GM12864 (cell line): ENCODE measurements at regions not wholly inside any gene's neighbourhood (a gene's known extent, or its start where the extent isn't known, plus 50 kb on each side); places are given as distances from the start of the nearest gene placed in this dataset.

Experiments used
- DNase-seq: peaks from one replicate; pipeline ENCODE4 v3.0.0-alpha.2; 2011; ENCODE audit warnings: low read depth
- H3K4me3 ChIP-seq: 2 replicates; pipeline ENCODE4 v1.5.1; 2011; ENCODE audit warnings: mild to moderate bottlenecking, low read depth, low read length, control low read depth
- CTCF ChIP-seq: IDR thresholded peaks from 2 replicates; pipeline ENCODE4 v1.5.1; 2011; ENCODE audit warnings: low read depth, mild to moderate bottlenecking, moderate library complexity, low read length, control low read depth, inconsistent platforms; ENCODE audit errors: missing control alignments

- DNase-seq: no peak
- no peak overlapping the region for H3K4me3 ChIP-seq
- no peak for TF ChIP-seq CTCF
Measured at GRCh38 chr18:59769129-59769865, 72.1 kb upstream of the CCBE1 start.

- H3K4me3 ChIP-seq: no peak overlapping the region
- no peak for DNase-seq
- no peak for TF ChIP-seq CTCF
Measured at GRCh38 chr18:59768409-59768808, 71.2 kb upstream of the CCBE1 start.

- no peak overlapping the region for H3K4me3 ChIP-seq
- DNase-seq: no peak
- TF ChIP-seq CTCF: no peak
Measured at GRCh38 chr18:59767732-59768131, 70.5 kb upstream of the CCBE1 start.

- no peak for DNase-seq
Measured at GRCh38 chr18:59765343-59765742, 68.1 kb upstream of the CCBE1 start.

GRCh38 chr18:59764281-59764680 lies 67.1 kb upstream of the CCBE1 start:
- no peak overlapping the region for H3K4me3 ChIP-seq
- no peak for DNase-seq
- no peak for TF ChIP-seq CTCF

More at GRCh38 chr18:59765343-59765742, 68.1 kb upstream of the CCBE1 start:
- no peak for TF ChIP-seq CTCF
- H3K4me3 ChIP-seq: no peak overlapping the region

GRCh38 chr18:59763541-59764136 lies 66.4 kb upstream of the CCBE1 start:
- H3K4me3 ChIP-seq: no peak overlapping the region
- no peak for TF ChIP-seq CTCF
- no peak for DNase-seq
